ENCODE measurements at regions not wholly inside any gene's neighbourhood (a gene's known extent, or its start where the extent isn't known, plus 50 kb on each side); places are given as distances from the start of the nearest gene placed in this dataset.

DNA sequence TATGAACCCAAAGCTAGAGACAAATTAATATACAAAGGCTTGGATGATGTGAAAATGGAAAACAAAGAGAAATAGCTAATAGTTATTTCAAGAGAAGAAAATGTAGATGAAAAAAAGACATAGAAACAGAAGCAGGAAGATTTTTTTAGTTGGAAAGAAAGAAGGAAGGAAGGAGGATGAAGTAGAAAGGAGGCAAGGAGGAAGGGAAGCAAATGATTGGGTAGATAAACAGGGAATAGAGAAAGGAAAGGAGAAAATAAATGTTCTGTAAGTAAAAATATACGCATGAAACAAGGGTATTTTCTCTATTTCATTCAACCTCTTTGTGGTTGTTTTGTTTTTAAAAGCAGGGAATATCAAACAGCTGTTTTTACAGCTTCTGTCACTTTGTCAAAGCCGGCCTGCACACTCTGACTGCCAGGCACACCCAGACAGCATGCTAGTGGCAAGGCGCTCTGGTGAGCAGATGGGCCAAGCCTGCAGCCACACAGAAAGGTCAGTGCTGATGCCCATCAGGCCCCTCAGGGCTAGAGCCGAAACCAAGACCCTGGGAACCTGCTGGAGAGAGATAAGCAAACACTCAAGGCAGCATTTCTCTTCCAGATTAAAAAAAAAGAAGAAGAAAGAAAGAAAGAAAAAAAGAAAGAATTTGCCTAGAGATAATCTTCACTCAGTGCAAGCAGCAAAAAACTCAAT lies 72.9 kb upstream of the CTTNBP2NL start (continued):
- TF ChIP-seq ETS2 (tag; IDR thresholded peaks at IDR 0.05; ENCODE audit: borderline replicate concordance, poor library complexity, severe bottlenecking) (no peak), MBD2 (IDR thresholded peaks at IDR 0.05; ENCODE audit: borderline replicate concordance, low read depth) (no peak), ZNF408 (CRISPR knock-in tag; IDR thresholded peaks at IDR 0.05; ENCODE audit: low read depth) (no peak), ZNF830 (CRISPR knock-in tag; IDR thresholded peaks at IDR 0.05) (no peak), ZNF217 (CRISPR knock-in tag; IDR thresholded peaks at IDR 0.05) (no peak), MAFF (IDR thresholded peaks at IDR 0.05; ENCODE audit: low read length) (no peak), NFATC3 (IDR thresholded peaks at IDR 0.05) (no peak), ARNT (IDR thresholded peaks at IDR 0.05) (no peak), NFE2L1 (tag; IDR thresholded peaks at IDR 0.05; ENCODE audit: borderline replicate concordance, low read depth) (no peak), ZNF384 (IDR thresholded peaks at IDR 0.05; ENCODE audit: low read depth, low read length) (0 out of 2 replicates have a peak, but pooled peaks have one; percentile 39), DNMT1 (IDR thresholded peaks at IDR 0.05) (no peak), ZNF589 (CRISPR knock-in tag; IDR thresholded peaks at IDR 0.05; ENCODE audit: low read depth) (peak; percentile 82; the same call in 1 of the 2 replicates), ZC3H8 (IDR thresholded peaks at IDR 0.05) (no peak), ARID1B (IDR thresholded peaks at IDR 0.05) (peak; percentile 69; the same call in 1 of the 2 replicates), EP300 (IDR thresholded peaks at IDR 0.05; ENCODE audit: low read length) (0 out of 2 replicates have a peak, but pooled peaks have one; percentile 2), NR3C1 (CRISPR knock-in tag; IDR thresholded peaks at IDR 0.05) (no peak)
- TF ChIP-seq, protein P1, sequence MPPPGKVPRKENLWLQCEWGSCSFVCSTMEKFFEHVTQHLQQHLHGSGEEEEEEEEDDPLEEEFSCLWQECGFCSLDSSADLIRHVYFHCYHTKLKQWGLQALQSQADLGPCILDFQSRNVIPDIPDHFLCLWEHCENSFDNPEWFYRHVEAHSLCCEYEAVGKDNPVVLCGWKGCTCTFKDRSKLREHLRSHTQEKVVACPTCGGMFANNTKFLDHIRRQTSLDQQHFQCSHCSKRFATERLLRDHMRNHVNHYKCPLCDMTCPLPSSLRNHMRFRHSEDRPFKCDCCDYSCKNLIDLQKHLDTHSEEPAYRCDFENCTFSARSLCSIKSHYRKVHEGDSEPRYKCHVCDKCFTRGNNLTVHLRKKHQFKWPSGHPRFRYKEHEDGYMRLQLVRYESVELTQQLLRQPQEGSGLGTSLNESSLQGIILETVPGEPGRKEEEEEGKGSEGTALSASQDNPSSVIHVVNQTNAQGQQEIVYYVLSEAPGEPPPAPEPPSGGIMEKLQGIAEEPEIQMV (tag; conservative IDR thresholded peaks at IDR 0.05; ENCODE audit: low read depth) = no peak
- TF ChIP-seq, protein P2, sequence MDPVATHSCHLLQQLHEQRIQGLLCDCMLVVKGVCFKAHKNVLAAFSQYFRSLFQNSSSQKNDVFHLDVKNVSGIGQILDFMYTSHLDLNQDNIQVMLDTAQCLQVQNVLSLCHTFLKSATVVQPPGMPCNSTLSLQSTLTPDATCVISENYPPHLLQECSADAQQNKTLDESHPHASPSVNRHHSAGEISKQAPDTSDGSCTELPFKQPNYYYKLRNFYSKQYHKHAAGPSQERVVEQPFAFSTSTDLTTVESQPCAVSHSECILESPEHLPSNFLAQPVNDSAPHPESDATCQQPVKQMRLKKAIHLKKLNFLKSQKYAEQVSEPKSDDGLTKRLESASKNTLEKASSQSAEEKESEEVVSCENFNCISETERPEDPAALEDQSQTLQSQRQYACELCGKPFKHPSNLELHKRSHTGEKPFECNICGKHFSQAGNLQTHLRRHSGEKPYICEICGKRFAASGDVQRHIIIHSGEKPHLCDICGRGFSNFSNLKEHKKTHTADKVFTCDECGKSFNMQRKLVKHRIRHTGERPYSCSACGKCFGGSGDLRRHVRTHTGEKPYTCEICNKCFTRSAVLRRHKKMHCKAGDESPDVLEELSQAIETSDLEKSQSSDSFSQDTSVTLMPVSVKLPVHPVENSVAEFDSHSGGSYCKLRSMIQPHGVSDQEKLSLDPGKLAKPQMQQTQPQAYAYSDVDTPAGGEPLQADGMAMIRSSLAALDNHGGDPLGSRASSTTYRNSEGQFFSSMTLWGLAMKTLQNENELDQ (CRISPR knock-in tag; IDR thresholded peaks at IDR 0.05; ENCODE audit: borderline replicate concordance) = no peak
- TF ChIP-seq, protein P3, sequence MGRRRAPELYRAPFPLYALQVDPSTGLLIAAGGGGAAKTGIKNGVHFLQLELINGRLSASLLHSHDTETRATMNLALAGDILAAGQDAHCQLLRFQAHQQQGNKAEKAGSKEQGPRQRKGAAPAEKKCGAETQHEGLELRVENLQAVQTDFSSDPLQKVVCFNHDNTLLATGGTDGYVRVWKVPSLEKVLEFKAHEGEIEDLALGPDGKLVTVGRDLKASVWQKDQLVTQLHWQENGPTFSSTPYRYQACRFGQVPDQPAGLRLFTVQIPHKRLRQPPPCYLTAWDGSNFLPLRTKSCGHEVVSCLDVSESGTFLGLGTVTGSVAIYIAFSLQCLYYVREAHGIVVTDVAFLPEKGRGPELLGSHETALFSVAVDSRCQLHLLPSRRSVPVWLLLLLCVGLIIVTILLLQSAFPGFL (CRISPR knock-in tag; IDR thresholded peaks at IDR 0.05) = no peak
- TF ChIP-seq, protein P4, sequence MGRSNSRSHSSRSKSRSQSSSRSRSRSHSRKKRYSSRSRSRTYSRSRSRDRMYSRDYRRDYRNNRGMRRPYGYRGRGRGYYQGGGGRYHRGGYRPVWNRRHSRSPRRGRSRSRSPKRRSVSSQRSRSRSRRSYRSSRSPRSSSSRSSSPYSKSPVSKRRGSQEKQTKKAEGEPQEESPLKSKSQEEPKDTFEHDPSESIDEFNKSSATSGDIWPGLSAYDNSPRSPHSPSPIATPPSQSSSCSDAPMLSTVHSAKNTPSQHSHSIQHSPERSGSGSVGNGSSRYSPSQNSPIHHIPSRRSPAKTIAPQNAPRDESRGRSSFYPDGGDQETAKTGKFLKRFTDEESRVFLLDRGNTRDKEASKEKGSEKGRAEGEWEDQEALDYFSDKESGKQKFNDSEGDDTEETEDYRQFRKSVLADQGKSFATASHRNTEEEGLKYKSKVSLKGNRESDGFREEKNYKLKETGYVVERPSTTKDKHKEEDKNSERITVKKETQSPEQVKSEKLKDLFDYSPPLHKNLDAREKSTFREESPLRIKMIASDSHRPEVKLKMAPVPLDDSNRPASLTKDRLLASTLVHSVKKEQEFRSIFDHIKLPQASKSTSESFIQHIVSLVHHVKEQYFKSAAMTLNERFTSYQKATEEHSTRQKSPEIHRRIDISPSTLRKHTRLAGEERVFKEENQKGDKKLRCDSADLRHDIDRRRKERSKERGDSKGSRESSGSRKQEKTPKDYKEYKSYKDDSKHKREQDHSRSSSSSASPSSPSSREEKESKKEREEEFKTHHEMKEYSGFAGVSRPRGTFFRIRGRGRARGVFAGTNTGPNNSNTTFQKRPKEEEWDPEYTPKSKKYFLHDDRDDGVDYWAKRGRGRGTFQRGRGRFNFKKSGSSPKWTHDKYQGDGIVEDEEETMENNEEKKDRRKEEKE (IDR thresholded peaks at IDR 0.05; ENCODE audit: borderline replicate concordance in 1 of 2, control insufficient read depth in 1 of 2, low read depth in 2 of 2, low read length in 1 of 2) = no peak

Measured in K562 (cell line).